ENCODE measurements at regions not wholly inside any gene's neighbourhood (a gene's known extent, or its start where the extent isn't known, plus 50 kb on each side); places are given as distances from the start of the nearest gene placed in this dataset.

GRCh38 chr1:228684607-228685006 lies 50.7 kb upstream of the RHOU start:
- TF ChIP-seq POLR2A (IDR thresholded peaks at IDR 0.05; ENCODE audit: low read length) (no peak), GATA1 (IDR thresholded peaks at IDR 0.05; ENCODE audit: low read depth, low read length) (no peak)
